HG02678 (cell line): ENCODE measurements at regions not wholly inside any gene's neighbourhood (a gene's known extent, or its start where the extent isn't known, plus 50 kb on each side); places are given as distances from the start of the nearest gene placed in this dataset.

Experiments used
- ATAC-seq: cut with Tn5 transposase; IDR thresholded peaks from one replicate; pipeline ENCODE4 v1.9.1; 2021; ENCODE audit warnings: mild to moderate bottlenecking, moderate library complexity; ENCODE audit not compliant: unreplicated experiment

GRCh38 chr15:93298901-93299300 lies 209.9 kb upstream of the RGMA start:
- no peak for ATAC-seq

DNA sequence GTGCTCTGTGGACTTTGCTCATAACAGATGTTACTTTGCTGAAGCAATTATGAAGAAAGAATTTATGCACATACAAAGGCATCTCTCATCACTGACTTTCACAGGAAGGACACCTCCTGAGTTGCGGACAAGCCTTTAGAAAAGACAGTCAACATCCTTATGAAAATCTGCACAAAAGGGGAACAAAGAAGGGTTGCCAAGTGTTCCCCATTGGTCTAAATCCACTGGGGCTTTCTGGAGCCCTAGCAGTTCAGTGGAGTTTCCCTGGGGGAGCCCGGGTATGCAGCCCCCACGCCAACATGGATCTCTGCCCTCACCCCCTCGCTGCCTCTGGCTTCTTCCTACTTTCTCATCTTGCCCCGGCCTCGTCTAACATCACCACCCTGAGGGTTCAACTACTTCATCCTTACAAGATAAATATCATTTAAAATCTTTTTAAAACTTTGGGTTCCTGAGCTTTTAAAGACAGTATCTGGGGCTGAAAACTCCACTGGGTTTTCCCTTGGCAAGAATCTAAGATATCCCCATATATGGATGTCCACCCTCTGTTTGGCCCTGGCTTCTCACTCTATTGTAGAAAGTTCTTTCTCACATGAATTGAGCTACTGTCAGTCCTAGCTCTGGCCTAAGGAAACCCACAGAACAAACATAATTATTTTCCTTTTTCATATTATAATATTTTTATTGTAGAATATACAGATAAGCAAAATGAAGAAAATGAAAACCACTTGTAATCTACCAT lies 207.9 kb upstream of the RGMA start:
- ATAC-seq, result no peak

DNA sequence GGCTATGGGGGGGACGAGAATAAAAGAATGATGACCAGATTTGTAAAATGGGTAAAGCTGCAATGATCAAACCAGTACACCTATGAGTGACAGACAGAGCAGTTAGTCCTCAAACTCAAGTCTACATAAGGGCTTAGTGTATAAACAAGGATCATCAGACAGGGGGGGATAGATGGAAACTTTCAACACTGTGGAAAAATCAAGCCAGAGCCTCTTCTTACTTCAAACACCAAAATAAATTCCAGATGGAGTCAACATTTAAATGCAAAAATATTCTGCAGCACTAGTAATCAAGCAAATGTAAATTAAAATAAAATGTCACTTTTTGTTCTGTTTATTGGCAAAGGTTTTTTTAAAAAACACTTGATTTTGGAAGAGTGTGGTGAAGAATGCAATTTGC lies 205.9 kb upstream of the RGMA start:
- no peak for ATAC-seq

DNA sequence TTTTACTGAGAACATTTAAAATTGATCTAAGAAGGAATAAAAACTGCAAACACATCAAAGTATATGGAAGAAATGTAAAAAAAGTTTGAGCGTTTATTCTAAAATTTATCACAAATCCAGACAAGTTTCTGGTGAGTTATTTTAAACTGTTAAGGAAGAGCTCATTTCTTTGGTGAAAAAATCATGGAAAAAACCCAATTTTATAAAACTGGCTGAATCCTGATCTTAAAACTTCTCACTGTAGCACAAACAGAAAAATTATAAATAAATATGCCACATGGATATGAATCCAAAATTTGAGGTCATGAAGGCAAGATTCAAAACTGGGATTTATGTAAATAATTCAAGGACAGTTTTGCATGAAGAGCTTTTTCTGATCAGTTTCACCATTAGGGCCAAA lies 205.1 kb upstream of the RGMA start:
- no peak for ATAC-seq

DNA sequence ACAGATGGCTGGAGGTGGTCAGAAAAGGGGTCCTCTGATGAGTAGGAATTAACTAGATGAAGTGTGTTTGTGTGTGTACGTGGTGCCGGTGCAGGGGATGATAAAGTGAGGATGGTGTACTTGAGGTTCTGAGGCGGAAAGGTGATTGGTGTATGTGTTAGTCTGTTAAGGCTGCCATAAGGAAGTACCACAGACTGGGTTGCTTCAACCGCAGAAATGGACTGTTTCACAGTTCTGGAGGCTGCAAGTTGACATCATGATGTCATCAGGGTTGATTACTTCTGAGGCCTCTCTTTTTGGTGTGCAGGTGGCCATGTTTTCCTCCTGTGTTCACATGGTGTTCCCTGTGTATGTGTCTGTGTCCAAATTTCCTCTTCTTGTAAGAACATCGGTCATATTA lies 202.4 kb upstream of the RGMA start:
- ATAC-seq, result no peak

DNA sequence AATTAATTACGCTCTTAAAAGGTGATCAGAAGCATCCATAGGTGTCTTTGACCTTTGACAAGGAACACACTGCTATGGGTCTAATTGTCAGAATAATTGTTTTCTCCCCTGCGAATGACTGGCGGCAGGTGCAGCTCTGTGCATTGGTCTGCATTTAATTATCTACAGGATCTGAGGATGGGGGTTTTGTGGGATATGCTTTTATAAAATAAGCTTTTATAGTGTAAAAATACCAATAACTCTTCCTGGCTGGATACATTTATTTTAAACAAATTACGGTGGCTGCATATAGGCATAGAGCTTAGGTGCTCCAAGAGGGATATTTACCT lies 201.6 kb upstream of the RGMA start:
- ATAC-seq, result no peak

DNA sequence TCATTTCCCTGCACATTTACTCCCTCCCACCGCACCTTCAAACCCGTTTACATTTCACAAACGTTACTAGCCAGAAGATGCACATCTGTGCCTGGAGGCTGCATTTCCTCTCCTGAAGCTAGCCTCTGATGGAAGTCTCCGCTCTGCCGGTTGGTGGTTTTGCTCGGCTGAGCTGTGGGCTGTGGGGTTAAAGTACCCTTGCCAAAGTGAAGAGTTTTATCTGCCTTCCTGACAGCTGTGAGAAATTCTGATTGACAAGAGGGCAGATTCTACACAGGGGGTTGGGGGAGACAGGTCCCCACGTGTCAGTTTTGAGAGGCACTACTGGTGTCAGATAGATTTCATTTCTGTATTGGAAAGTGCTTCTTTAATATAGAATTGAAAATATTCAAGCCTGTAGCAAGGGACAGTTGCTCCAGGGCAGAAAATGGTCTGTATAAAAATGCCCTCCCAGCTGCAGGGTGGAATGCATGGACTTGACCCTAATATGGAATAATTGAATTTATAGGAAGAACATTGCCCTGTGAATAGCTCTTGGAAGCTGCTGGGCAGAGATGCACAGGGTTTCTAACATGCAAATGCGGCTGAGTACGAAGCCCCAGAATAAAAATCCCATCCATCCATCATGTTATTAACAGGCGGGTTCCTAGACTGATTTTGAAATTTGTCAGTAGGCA lies 201.1 kb upstream of the RGMA start:
- ATAC-seq, result no peak

DNA sequence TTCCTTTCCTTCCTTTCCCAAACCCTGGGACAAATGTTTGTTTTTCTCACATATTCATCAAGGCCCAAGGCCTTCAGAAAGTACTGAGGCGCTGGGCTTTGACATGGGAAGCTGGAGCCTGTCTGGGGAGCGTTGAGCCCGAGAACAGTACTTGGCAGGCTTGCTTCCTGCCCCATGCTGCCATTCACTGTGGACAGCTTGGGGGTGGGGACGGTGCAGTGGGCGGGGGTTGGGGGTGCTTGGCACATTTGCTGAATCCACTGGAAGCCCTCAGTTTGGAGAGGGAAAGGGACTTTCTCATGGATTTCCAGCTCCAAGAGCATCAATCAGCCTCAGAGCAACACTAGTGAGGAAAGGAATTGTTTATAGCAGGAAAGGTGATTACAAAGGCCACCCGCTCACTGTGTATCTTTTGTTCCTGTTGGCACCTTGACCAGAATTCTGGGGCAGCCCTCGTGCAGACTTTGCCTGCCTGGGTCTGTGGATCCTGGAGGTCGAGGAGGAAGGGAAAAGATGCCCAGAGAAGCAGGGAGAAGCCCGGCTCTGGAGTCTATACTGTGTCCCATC lies 199.8 kb upstream of the RGMA start:
- no peak for ATAC-seq

- no peak for ATAC-seq
Observed at GRCh38 chr15:93286446-93286845, 197.4 kb upstream of the RGMA start.

GRCh38 chr15:93283854-93284253 lies 194.8 kb upstream of the RGMA start:
- ATAC-seq, result no peak

GRCh38 chr15:93282808-93283207 lies 193.8 kb upstream of the RGMA start:
- no peak for ATAC-seq

DNA sequence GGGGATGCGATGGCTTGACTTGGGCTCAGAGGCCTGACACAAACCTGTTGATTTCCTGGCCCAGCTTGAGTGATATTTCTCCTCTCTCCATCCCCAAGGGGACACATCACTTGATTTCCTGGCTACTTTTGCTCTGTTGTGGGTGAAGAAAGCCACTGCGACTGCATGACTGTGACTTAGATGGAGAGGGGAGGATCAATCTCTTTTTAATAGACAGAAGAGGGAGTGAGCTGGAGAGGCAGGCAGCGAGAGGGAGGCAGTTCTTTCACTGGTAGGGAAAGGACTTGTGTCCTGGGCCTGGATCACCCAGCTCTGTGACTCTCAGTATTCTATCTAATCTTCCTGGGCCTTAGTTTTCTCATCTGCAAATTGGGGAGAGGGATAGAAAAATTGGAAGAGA lies 189.8 kb upstream of the RGMA start:
- no peak for ATAC-seq

- no peak for ATAC-seq
Observed at GRCh38 chr15:93278006-93278405, 189.0 kb upstream of the RGMA start.

GRCh38 chr15:93274257-93274656 lies 185.2 kb upstream of the RGMA start:
- no peak for ATAC-seq

- ATAC-seq, result no peak
Observed at GRCh38 chr15:93271871-93272270, 182.9 kb upstream of the RGMA start.

DNA sequence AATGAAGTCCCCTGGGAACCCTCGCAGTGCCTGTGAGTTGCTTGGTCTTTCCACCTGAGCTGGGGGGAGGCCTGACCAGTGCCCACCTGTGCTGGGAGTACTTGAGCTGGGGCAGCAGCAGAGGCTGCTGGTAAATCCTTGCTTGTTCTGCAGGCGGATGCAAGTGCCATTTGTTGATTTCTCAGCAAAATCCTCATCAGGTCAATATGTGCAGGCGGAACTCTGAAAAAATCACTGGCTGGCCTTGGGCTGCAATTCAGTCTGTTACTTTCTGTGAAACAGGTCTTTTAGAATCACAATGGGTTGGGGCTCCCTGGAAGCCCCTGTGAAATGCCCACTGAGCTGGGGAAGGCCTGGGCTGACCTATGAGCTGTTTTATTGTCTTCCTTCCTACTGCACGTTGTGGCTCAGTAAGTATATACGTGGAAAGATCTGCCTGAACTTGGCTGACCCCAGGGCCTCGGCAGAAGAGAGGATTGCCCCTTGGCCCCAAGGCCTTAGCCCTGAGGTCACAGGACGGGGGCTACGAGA lies 182.0 kb upstream of the RGMA start:
- ATAC-seq, result no peak

DNA sequence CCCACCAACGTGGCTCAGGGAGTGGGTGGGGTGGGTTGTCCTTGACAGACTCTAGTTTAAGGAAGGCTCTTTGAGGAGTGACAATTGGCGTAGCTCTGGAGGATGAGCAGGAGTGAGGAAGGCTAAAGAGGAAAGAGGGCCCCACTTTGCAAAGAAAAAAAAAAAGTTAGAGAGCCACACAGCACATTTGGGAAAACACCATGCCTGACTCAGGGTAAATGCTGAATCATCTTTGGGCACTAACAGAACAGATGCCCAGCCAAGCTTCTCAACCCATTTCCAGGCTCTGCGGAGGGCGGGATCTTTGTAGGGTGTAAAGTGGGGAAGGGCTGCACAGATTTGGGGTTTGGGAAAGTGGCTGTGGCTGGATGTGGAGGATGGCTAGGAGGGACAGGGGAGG lies 179.1 kb upstream of the RGMA start:
- ATAC-seq, result no peak

- no peak for ATAC-seq
Observed at GRCh38 chr15:93266291-93266690, 177.3 kb upstream of the RGMA start.

DNA sequence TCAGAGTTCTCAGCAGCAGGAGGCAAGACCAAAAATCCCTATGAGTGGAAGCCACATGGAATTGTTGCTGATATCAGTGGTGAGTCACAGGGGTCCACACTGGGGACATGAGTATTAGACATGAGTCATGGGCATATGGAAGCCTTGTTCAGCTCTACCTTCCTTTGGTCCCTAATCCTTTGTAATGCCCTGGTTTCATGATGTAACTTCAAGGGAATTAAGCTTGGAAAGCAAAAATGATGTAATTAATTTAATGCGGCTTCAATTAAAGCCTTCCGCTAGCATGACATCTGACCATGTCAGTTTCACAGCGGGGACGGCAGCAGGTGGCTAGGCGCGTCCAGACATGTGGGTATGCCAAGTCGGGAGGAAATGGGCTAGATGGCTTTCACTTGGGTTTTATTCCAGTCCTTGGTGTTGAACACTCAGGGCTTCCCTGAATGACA lies 176.1 kb upstream of the RGMA start:
- no peak for ATAC-seq

- ATAC-seq, result no peak
Observed at GRCh38 chr15:93261845-93262244, 172.8 kb upstream of the RGMA start.

GRCh38 chr15:93257920-93258319 lies 168.9 kb upstream of the RGMA start:
- ATAC-seq, result no peak

DNA sequence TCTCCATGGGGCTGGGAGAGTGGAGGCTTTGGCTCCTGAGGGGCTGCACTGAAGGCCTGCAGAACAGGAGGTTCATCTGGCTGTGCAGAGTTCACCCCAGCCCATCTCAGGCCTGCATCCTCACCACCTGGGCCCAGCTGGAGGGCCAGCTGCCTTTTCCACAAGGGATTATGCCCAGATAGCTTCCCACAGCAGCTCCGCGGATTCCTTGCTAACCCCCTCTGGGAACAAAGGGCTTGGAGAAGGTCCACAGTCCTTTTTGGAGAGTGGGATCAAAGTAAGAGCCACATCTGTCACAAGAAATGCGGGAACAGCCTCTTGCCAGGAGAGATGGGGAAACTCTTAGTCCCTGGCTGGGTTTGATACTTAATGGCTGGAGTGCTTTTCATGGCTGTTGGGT lies 164.7 kb upstream of the RGMA start:
- ATAC-seq, result no peak
